H1 (cell line): ENCODE measurements at regions not wholly inside any gene's neighbourhood (a gene's known extent, or its start where the extent isn't known, plus 50 kb on each side); places are given as distances from the start of the nearest gene placed in this dataset.
"Not testable (repeated sequence)": the region's sequence is repeated elsewhere in the genome, so short reads cannot be mapped to it uniquely, and the experiment has no call there.

Experiments
- CTCF ChIA-PET: fragments of 300-600 bp; sonication (Branson Sonifier 250); formaldehyde crosslinking; loops from one replicate; lab custom pipeline; 2021; ENCODE audit not compliant: partially characterized antibody; lab: Charles Lee
- POLR2A ChIA-PET: fragments of 300-600 bp; sonication (Branson Sonifier 250); formaldehyde crosslinking; loops from one replicate; lab custom pipeline; 2021; ENCODE audit warnings: inconsistent platforms; ENCODE audit not compliant: partially characterized antibody; lab: Charles Lee
- DNase-seq, 2 experiments: peaks; one replicate each; pipeline versions ENCODE4 v3.0.0 to v3.0.0-alpha.2; 2010 to 2022; ENCODE audit warnings: low spot score in 2 of 2, low read depth in 1 of 2, mixed read lengths in 1 of 2
- FAIRE-seq: peaks from 2 replicates; lab custom pipeline; 2011; peaks lifted over from hg19 to GRCh38; lab: Jason Lieb, UNC
- H2AFZ ChIP-seq: 2 replicates; pipeline ENCODE4 v1.8.1; 2012; ENCODE audit warnings: low read length, inconsistent platforms
- H2AK5ac ChIP-seq: 2 replicates; pipeline ENCODE4 v1.6.1; 2013; ENCODE audit warnings: low read depth, low read length
- H2BK120ac ChIP-seq: replicated peaks from 2 replicates; pipeline ENCODE3; 2013; ENCODE audit warnings: low read depth, low read length, inconsistent platforms
- H2BK12ac ChIP-seq: 2 replicates; pipeline ENCODE4 v1.6.1; 2013; ENCODE audit warnings: low read depth, low read length
- H2BK15ac ChIP-seq: 2 replicates; pipeline ENCODE4 v1.6.1; 2013; ENCODE audit warnings: low read length
- H2BK20ac ChIP-seq: 2 replicates; pipeline ENCODE4 v1.6.1; 2013; ENCODE audit warnings: low read length
- H2BK5ac ChIP-seq: 2 replicates; pipeline ENCODE4 v1.6.1; 2013; ENCODE audit warnings: low read depth, low read length
- H3K14ac ChIP-seq: 2 replicates; pipeline ENCODE4 v1.6.1; 2013; ENCODE audit warnings: inconsistent platforms; ENCODE audit not compliant: insufficient read length
- H3K18ac ChIP-seq: 2 replicates; pipeline ENCODE4 v1.6.1; 2013; ENCODE audit warnings: low read length; ENCODE audit errors: extremely low read depth
- H3K23ac ChIP-seq: 2 replicates; pipeline ENCODE4 v1.6.1; 2013; ENCODE audit warnings: inconsistent platforms; ENCODE audit not compliant: insufficient read length
- H3K23me2 ChIP-seq: 2 replicates; pipeline ENCODE4 v1.6.1; 2013; ENCODE audit warnings: low read depth, low read length
- H3K27ac ChIP-seq: 2 replicates; pipeline ENCODE4 v1.6.1; 2011; ENCODE audit warnings: low read depth, low read length, inconsistent platforms
- H3K27me3 ChIP-seq, 4 experiments: replicated peaks in 1 of 4; 1 replicate in 1 of 4; 2 replicates in 3 of 4; pipeline versions ENCODE4 v1.6.1 to v1.8.1; 2011 to 2013; ENCODE audit warnings: low read length in 3 of 4, mild to moderate bottlenecking in 3 of 4, inconsistent platforms in 2 of 4, mixed read lengths in 2 of 4, moderate library complexity in 1 of 4; ENCODE audit not compliant: control insufficient read depth in 3 of 4, insufficient read depth in 3 of 4; ENCODE audit errors: extremely low read depth in 1 of 4
- H3K36me3 ChIP-seq, 4 experiments: 2 replicates each; pipeline versions ENCODE4 v1.6.1 to v1.8.1; 2011 to 2013; ENCODE audit warnings: mild to moderate bottlenecking in 4 of 4, low read length in 3 of 4, moderate library complexity in 2 of 4, control low read depth in 1 of 4, inconsistent platforms in 1 of 4; ENCODE audit not compliant: insufficient read depth in 4 of 4, control insufficient read depth in 2 of 4
- H3K4ac ChIP-seq: replicated peaks from 2 replicates; pipeline ENCODE3; 2013; ENCODE audit warnings: low read length, low read depth, mixed read lengths, inconsistent platforms; ENCODE audit not compliant: insufficient read length
- H3K4me1 ChIP-seq, 4 experiments: replicated peaks in 1 of 4; 1 replicate in 1 of 4; 2 replicates in 3 of 4; pipeline versions ENCODE4 v1.6.1 to v1.8.1; 2011 to 2013; ENCODE audit warnings: low read length in 3 of 4, inconsistent platforms in 2 of 4, mixed read lengths in 1 of 4; ENCODE audit not compliant: insufficient read depth in 4 of 4, control insufficient read depth in 3 of 4
- H3K4me2 ChIP-seq, 2 experiments: 2 replicates each; pipeline versions ENCODE4 v1.6.1 to v1.8.1; 2011 to 2013; ENCODE audit warnings: low read depth in 2 of 2, low read length in 2 of 2, control low read depth in 1 of 2, inconsistent platforms in 1 of 2, mild to moderate bottlenecking in 1 of 2; ENCODE audit not compliant: insufficient read depth in 1 of 2
- H3K4me3 ChIP-seq, 4 experiments: fragments of 200-600, 300-600 bp in 1 of 4; sonication (generic), shearing (Covaris generic), sonication (Bioruptor Twin) in 1 of 4; 2 replicates each; pipeline versions ENCODE4 v1.5.1 to v1.8.1; 2011 to 2016; ENCODE audit warnings: low read length in 4 of 4, low read depth in 3 of 4, control low read depth in 2 of 4, inconsistent platforms in 2 of 4, mild to moderate bottlenecking in 2 of 4, mixed read lengths in 1 of 4, moderate library complexity in 1 of 4; ENCODE audit not compliant: insufficient read depth in 2 of 4; ENCODE audit errors: extremely low read depth in 1 of 4
- H3K56ac ChIP-seq: replicated peaks from 2 replicates; pipeline ENCODE3; 2013; ENCODE audit warnings: low read depth, mild to moderate bottlenecking, mixed read lengths, low read length, inconsistent platforms; ENCODE audit not compliant: insufficient read length
- H3K79me1 ChIP-seq: 2 replicates; pipeline ENCODE4 v1.6.1; 2013; ENCODE audit warnings: low read depth, low read length, control low read depth
- H3K79me2 ChIP-seq, 2 experiments: 2 replicates each; pipeline versions ENCODE4 v1.6.1 to v1.8.1; 2012 to 2013; ENCODE audit warnings: low read length in 2 of 2, mild to moderate bottlenecking in 2 of 2, inconsistent platforms in 1 of 2; ENCODE audit not compliant: insufficient read depth in 2 of 2, control insufficient read depth in 1 of 2
- H3K9ac ChIP-seq, 4 experiments: replicated peaks in 1 of 4; 1 replicate in 1 of 4; 2 replicates in 3 of 4; pipeline versions ENCODE4 v1.6.1 to v1.8.1; 2011 to 2013; ENCODE audit warnings: low read depth in 3 of 4, low read length in 3 of 4, control low read depth in 2 of 4, mild to moderate bottlenecking in 2 of 4, moderate library complexity in 2 of 4, inconsistent platforms in 1 of 4; ENCODE audit errors: extremely low read depth in 1 of 4
- H3K9me3 ChIP-seq, 2 experiments: 2 replicates each; pipeline versions ENCODE4 v1.6.1 to v1.8.1; 2012 to 2013; ENCODE audit warnings: mild to moderate bottlenecking in 2 of 2, moderate library complexity in 2 of 2, control low read depth in 1 of 2, inconsistent platforms in 1 of 2, low read depth in 1 of 2, low read length in 1 of 2, mixed read lengths in 1 of 2; ENCODE audit not compliant: insufficient read depth in 2 of 2
- H4K20me1 ChIP-seq, 2 experiments: replicated peaks in 1 of 2; 2 replicates each; pipeline versions ENCODE3 to v1.8.1; 2011 to 2013; ENCODE audit warnings: inconsistent platforms in 2 of 2, low read length in 2 of 2, mild to moderate bottlenecking in 1 of 2; ENCODE audit not compliant: insufficient read depth in 2 of 2, control insufficient read depth in 1 of 2
- H4K5ac ChIP-seq: 2 replicates; pipeline ENCODE4 v1.6.1; 2013; ENCODE audit warnings: low read length, low read depth, mixed read lengths, inconsistent platforms; ENCODE audit not compliant: insufficient read length
- H4K8ac ChIP-seq: 2 replicates; pipeline ENCODE4 v1.8.0; 2013; ENCODE audit warnings: mild to moderate bottlenecking, moderate library complexity, low read length, inconsistent platforms; ENCODE audit not compliant: insufficient read depth; ENCODE audit errors: extremely low read depth
- H4K91ac ChIP-seq: replicated peaks from 2 replicates; pipeline ENCODE3; 2013; ENCODE audit warnings: low read length, mixed read lengths, inconsistent platforms; ENCODE audit not compliant: insufficient read length
- WGBS, 2 experiments: shearing (Covaris generic) in 1 of 2; methylation state at CpG; one replicate each; pipeline versions ENCODE4 v1.1.6 to v1.1.7; 2013 to 2015; ENCODE audit warnings: low lambda C conversion rate in 2 of 2, mixed read lengths in 2 of 2, inconsistent platforms in 1 of 2, low coverage in 1 of 2, missing lambda C conversion rate in 1 of 2; ENCODE audit not compliant: insufficient replicate concordance in 2 of 2, insufficient coverage in 1 of 2, insufficient read length in 1 of 2; ENCODE audit errors: extremely low coverage in 1 of 2, missing lambda C conversion rate in 1 of 2; 5-methylcytosine and 5-hydroxymethylcytosine counted together

DNA sequence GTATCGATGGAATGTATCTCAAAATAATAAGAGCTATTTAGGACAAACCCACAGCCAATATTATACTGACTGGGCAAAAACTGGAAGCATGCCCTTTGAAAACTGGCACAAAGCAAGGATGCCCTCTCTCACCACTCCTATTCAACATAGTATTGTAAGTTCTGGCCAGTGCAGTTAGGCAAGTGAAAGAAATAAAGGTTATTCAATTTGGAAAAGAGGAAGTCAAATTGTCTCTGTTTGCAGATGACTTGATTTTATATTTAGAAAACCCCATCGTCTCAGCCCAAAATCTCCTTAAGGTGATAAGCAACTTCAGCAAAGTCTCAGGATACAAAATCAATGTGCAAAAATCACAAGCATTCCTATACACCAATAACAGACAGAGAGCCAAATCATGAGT is 77.7 kb upstream of the NAMPT start:
- H2AFZ ChIP-seq, H4K91ac ChIP-seq, H3K4me3 ChIP-seq, H3K23me2 ChIP-seq, H3K56ac ChIP-seq, H2BK12ac ChIP-seq, H4K8ac ChIP-seq, H3K4ac ChIP-seq, H2BK20ac ChIP-seq, H3K4me1 ChIP-seq, CTCF ChIA-PET, H3K36me3 ChIP-seq, DNase-seq, H3K18ac ChIP-seq, H2BK120ac ChIP-seq, H3K23ac ChIP-seq, H3K9me3 ChIP-seq, H2BK5ac ChIP-seq, POLR2A ChIA-PET, H3K4me2 ChIP-seq, H3K27me3 ChIP-seq, FAIRE-seq, H4K5ac ChIP-seq, H2BK15ac ChIP-seq, H2AK5ac ChIP-seq, H3K79me1 ChIP-seq, H3K79me2 ChIP-seq, H3K14ac ChIP-seq, H3K27ac ChIP-seq, H3K9ac ChIP-seq, H4K20me1 ChIP-seq: not testable (repeated sequence)
- 84% methylated on average over 2 of the region's 2 CpGs; no CpG with 5 or more reads in 1 of the 2 experiments for WGBS, 2 experiments
